Cardiac fibroblast (primary cell): ENCODE measurements at regions not wholly inside any gene's neighbourhood (a gene's known extent, or its start where the extent isn't known, plus 50 kb on each side); places are given as distances from the start of the nearest gene placed in this dataset.

Experiments used
- DNase-seq, 2 donors: peaks; one replicate each; pipeline versions ENCODE4 v3.0.0 to v3.0.0-alpha.2; 2010; ENCODE audit warnings: low read depth in 2 of 2
- H3K4me3 ChIP-seq, 2 donors: replicated peaks in 1 of 2; 1 replicate in 1 of 2; 2 replicates in 1 of 2; pipeline ENCODE4 v1.5.1; 2011; ENCODE audit warnings: low read depth in 2 of 2, low read length in 2 of 2, mild to moderate bottlenecking in 2 of 2, moderate library complexity in 1 of 2
- TF ChIP-seq, protein P1 (sequence below): IDR thresholded peaks from one replicate; pipeline ENCODE4 v1.5.1; 2011; ENCODE audit warnings: low read depth, mild to moderate bottlenecking, low read length, inconsistent platforms

GRCh38 chr1:4055294-4055967 is 155.4 kb upstream of the C1orf174 start:
- DNase-seq, result no peak
- TF ChIP-seq, protein P1, sequence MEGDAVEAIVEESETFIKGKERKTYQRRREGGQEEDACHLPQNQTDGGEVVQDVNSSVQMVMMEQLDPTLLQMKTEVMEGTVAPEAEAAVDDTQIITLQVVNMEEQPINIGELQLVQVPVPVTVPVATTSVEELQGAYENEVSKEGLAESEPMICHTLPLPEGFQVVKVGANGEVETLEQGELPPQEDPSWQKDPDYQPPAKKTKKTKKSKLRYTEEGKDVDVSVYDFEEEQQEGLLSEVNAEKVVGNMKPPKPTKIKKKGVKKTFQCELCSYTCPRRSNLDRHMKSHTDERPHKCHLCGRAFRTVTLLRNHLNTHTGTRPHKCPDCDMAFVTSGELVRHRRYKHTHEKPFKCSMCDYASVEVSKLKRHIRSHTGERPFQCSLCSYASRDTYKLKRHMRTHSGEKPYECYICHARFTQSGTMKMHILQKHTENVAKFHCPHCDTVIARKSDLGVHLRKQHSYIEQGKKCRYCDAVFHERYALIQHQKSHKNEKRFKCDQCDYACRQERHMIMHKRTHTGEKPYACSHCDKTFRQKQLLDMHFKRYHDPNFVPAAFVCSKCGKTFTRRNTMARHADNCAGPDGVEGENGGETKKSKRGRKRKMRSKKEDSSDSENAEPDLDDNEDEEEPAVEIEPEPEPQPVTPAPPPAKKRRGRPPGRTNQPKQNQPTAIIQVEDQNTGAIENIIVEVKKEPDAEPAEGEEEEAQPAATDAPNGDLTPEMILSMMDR, result no peak
- no peak overlapping the region for H3K4me3 ChIP-seq

- no peak overlapping the region for H3K4me3 ChIP-seq
- TF ChIP-seq, protein P1, result no peak
- no peak for DNase-seq
These were observed 156.3 kb upstream of the C1orf174 start for GRCh38 chr1:4056422-4056821.

DNA sequence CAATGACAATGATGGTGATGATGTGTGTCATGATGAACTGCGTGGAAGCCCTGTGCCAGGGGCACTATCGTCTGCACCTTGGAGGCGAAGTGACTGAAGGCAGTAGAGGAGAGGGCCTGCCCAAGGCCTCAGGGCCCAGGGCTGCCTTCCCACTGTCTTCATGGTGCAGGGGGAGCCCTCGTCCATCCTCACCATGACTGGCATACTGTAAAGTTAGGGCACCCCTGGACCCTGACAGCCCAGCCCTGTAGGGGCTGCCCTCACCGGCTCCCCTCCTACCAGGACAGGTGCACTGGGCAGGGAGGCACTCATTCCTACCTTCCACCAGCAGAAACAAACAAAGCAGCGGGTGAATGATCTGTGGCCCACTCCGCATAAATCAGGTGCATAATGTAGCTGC is 156.9 kb upstream of the C1orf174 start:
- no peak overlapping the region for H3K4me3 ChIP-seq
- DNase-seq, result no peak
- TF ChIP-seq, protein P1, result no peak

DNA sequence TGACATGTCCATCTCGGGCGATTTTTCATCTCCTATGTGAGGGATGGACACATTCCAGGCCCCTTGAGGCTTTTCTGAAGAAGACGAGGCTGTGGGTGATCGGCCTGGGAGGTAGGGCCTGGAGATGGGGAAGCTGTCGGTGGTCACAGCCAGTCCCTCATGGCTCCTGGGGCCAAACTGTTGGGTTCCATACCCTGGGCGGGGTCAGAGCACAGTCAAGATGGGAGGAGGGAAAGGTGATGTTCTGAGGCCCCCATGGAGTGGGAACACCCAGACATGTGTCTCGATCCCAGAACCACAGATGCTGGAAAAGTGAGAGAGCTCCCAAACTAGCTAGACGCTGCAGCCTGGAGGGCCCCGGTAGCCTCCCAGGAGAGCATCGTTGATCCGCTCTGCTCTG is 157.5 kb upstream of the C1orf174 start:
- no peak overlapping the region for H3K4me3 ChIP-seq
- TF ChIP-seq, protein P1, result no peak
- DNase-seq, result no peak

GRCh38 chr1:4058122-4058521 is 158.1 kb upstream of the C1orf174 start:
- TF ChIP-seq, protein P1, result no peak
- H3K4me3 ChIP-seq, result no peak overlapping the region
- no peak for DNase-seq

GRCh38 chr1:4058706-4059105 is 158.6 kb upstream of the C1orf174 start:
- TF ChIP-seq, protein P1, result no peak
- no peak overlapping the region for H3K4me3 ChIP-seq
- DNase-seq, result no peak

DNA sequence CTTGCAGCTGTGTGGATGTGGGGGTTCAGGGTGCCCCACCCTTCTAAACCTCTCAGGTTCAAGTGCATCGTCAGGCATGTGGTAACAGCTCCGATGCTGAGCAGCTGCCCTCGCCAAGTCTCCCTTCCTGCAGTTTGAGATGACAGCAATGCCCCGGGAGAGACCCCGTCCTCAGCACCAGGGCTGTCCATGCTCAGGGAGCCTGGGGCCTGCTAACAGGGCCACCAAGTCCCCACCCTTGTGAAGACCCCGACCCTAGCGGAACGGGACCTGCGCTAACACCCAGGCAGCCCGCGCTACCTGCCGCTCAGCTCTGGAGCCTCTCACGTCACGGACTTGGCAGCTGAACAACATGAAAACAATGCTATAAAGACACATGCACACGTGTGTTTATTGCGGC is 159.2 kb upstream of the C1orf174 start:
- no peak for DNase-seq
- H3K4me3 ChIP-seq, result no peak overlapping the region
- TF ChIP-seq, protein P1, result no peak
